ENCODE measurements at regions not wholly inside any gene's neighbourhood (a gene's known extent, or its start where the extent isn't known, plus 50 kb on each side); places are given as distances from the start of the nearest gene placed in this dataset.

GRCh38 chr2:172333235-172333977, 94.0 kb upstream of the ITGA6 start:
- no peak for DNase-seq

- no peak for DNase-seq
Measured at GRCh38 chr2:172333978-172334330, 93.4 kb upstream of the ITGA6 start.

GRCh38 chr2:172334988-172335387, 92.4 kb upstream of the ITGA6 start:
- no peak for DNase-seq

- no peak for DNase-seq
Measured at GRCh38 chr2:172335736-172336135, 91.7 kb upstream of the ITGA6 start.

- DNase-seq = no peak
Measured at GRCh38 chr2:172336681-172337080, 90.7 kb upstream of the ITGA6 start.

GRCh38 chr2:172339371-172340010, 87.9 kb upstream of the ITGA6 start:
- no peak for DNase-seq

- DNase-seq = no peak
Measured at GRCh38 chr2:172340394-172340793, 87.0 kb upstream of the ITGA6 start.

- no peak for DNase-seq
Measured at GRCh38 chr2:172342078-172342477, 85.3 kb upstream of the ITGA6 start.

- DNase-seq = no peak
Measured at GRCh38 chr2:172342611-172343010, 84.8 kb upstream of the ITGA6 start.

- no peak for DNase-seq
Measured at GRCh38 chr2:172344159-172344558, 83.2 kb upstream of the ITGA6 start.

- DNase-seq = no peak
Measured at GRCh38 chr2:172345956-172346555, 81.3 kb upstream of the ITGA6 start.

GRCh38 chr2:172348555-172349288, 78.7 kb upstream of the ITGA6 start:
- no peak for DNase-seq

GRCh38 chr2:172350839-172351479, 76.4 kb upstream of the ITGA6 start:
- DNase-seq = peak; percentile 44 to 47

- DNase-seq = no peak
Measured at GRCh38 chr2:172351586-172351985, 75.8 kb upstream of the ITGA6 start.

GRCh38 chr2:172354347-172354746, 73.0 kb upstream of the ITGA6 start:
- no peak for DNase-seq

GRCh38 chr2:172357442-172357841, 69.9 kb upstream of the ITGA6 start:
- DNase-seq = no peak

- DNase-seq = no peak
Measured at GRCh38 chr2:172358691-172359556, 68.5 kb upstream of the ITGA6 start.

- DNase-seq = no peak
Measured at GRCh38 chr2:172361360-172361759, 66.0 kb upstream of the ITGA6 start.

- DNase-seq = no peak
Measured at GRCh38 chr2:172361840-172362239, 65.5 kb upstream of the ITGA6 start.

- DNase-seq = no peak
Measured at GRCh38 chr2:172364261-172364660, 63.1 kb upstream of the ITGA6 start.

- DNase-seq = no peak
Measured at GRCh38 chr2:172366596-172367150, 60.7 kb upstream of the ITGA6 start.

Data from hippocampal formation (tissue), 2 donors.